ENCODE measurements at regions not wholly inside any gene's neighbourhood (a gene's known extent, or its start where the extent isn't known, plus 50 kb on each side); places are given as distances from the start of the nearest gene placed in this dataset.

DNA sequence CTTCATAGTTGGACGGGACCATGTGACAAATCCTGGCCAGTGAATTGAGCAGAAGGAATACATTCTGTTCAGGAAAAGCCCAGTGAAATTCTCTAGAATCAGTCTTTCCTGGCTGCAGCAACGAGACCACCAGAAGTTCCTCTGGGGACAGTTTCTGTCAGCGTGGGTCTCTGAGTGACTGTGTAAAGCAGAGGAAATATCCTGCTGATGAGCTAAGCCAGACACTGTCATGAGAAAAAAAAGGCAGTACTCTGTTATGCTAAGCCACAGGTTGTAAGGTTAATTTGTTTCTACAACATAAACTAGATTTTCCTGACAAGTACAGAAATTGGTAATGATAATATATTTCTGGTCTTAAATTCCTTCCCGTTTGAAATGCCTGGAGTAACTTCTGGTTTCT lies 664.4 kb downstream of the LMO4 start:
- Histone ChIP-seq H3K27me3 (replicated peaks in 1 of 2; ENCODE audit: control insufficient read depth in 2 of 2, extremely low read depth in 1 of 2, insufficient read depth in 2 of 2, low read length in 1 of 2) (no peaks in the 10 kb centered on the region), H3K4me1 (ENCODE audit: control insufficient read depth in 1 of 2, extremely low read depth in 1 of 2, insufficient read depth in 2 of 2, low read length in 2 of 2) (no peaks in the 10 kb centered on the region), H3K9me3 (no peaks in the 10 kb centered on the region), H3K36me3 (ENCODE audit: control insufficient read depth in 2 of 2, extremely low read depth in 1 of 2, insufficient read depth in 1 of 2, low read length in 1 of 2) (no peaks in the 10 kb centered on the region), H3K27ac (ENCODE audit: low read length) (no peak overlapping the region), H3K4me3 (ENCODE audit: control insufficient read depth in 1 of 2, extremely low read depth in 1 of 2, low read length in 1 of 2) (no peak overlapping the region)
- H3K27ac Mint-ChIP-seq, result no peak overlapping the region
- no peaks in the 10 kb centered on the region for H3K9me3 Mint-ChIP-seq
- no peaks in the 10 kb centered on the region for H3K36me3 Mint-ChIP-seq
- 87% methylated on average over 3 of the region's 4 CpGs for WGBS (ENCODE audit: insufficient coverage)
- CTCF ChIA-PET, result no interaction called here
- peaks cover 2 to 5% of the 10 kb centered on the region in 2 donors for H3K27me3 Mint-ChIP-seq
- POLR2A ChIA-PET, result no interaction called here
- H3K4me1 Mint-ChIP-seq, result no peaks in the 10 kb centered on the region
- ATAC-seq (replicated peaks in 1 of 4) (no peak), DNase-seq (no peak)
- no peak overlapping the region for H3K4me3 Mint-ChIP-seq

- Histone ChIP-seq H3K4me1 (ENCODE audit: control insufficient read depth in 1 of 2, extremely low read depth in 1 of 2, insufficient read depth in 2 of 2, low read length in 2 of 2) (no peaks in the 10 kb centered on the region), H3K27ac (ENCODE audit: low read length) (no peak overlapping the region), H3K4me3 (ENCODE audit: control insufficient read depth in 1 of 2, extremely low read depth in 1 of 2, low read length in 1 of 2) (no peak overlapping the region), H3K36me3 (ENCODE audit: control insufficient read depth in 2 of 2, extremely low read depth in 1 of 2, insufficient read depth in 1 of 2, low read length in 1 of 2) (no peaks in the 10 kb centered on the region), H3K9me3 (no peaks in the 10 kb centered on the region), H3K27me3 (replicated peaks in 1 of 2; ENCODE audit: control insufficient read depth in 2 of 2, extremely low read depth in 1 of 2, insufficient read depth in 2 of 2, low read length in 1 of 2) (no peaks in the 10 kb centered on the region)
- no peaks in the 10 kb centered on the region for H3K9me3 Mint-ChIP-seq
- no peak overlapping the region for H3K4me3 Mint-ChIP-seq
- DNase-seq, result no peak
- H3K27ac Mint-ChIP-seq, result no peak overlapping the region
- H3K36me3 Mint-ChIP-seq, result no peaks in the 10 kb centered on the region
- H3K4me1 Mint-ChIP-seq, result no peaks in the 10 kb centered on the region
- ChIA-PET CTCF (no interaction called here), POLR2A (no interaction called here)
- H3K27me3 Mint-ChIP-seq, result peaks cover 2 to 4% of the 10 kb centered on the region in 2 donors
- WGBS (ENCODE audit: insufficient coverage), result 100% methylated on average over 1 of the region's 6 CpGs
- ATAC-seq (replicated peaks in 1 of 4), result no peak
Measured at GRCh38 chr1:87999852-88000251, 671.2 kb downstream of the LMO4 start.

DNA sequence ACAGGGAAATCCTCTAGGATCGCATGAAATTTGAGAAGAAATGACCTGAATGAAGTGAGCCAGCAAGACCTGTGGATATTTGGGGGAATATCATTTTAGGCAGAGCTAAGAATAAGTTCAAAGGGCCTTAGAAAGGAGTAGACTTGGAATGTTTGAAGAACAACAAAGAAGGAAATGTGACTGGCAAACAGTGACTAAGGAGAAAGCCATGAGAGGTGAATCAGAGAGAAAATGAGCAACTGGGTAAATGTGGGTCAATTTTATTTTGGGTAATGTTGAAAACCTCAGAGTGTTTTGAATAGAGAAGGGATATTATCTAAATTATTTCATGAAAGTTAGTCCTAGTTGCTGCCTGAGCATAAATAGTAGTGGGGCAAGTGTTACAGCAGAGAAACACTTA lies 672.8 kb downstream of the LMO4 start:
- Histone ChIP-seq H3K4me3 (ENCODE audit: control insufficient read depth in 1 of 2, extremely low read depth in 1 of 2, low read length in 1 of 2) (no peak overlapping the region), H3K27me3 (replicated peaks in 1 of 2; ENCODE audit: control insufficient read depth in 2 of 2, extremely low read depth in 1 of 2, insufficient read depth in 2 of 2, low read length in 1 of 2) (no peaks in the 10 kb centered on the region), H3K27ac (ENCODE audit: low read length) (no peak overlapping the region), H3K9me3 (no peaks in the 10 kb centered on the region), H3K4me1 (ENCODE audit: control insufficient read depth in 1 of 2, extremely low read depth in 1 of 2, insufficient read depth in 2 of 2, low read length in 2 of 2) (no peaks in the 10 kb centered on the region), H3K36me3 (ENCODE audit: control insufficient read depth in 2 of 2, extremely low read depth in 1 of 2, insufficient read depth in 1 of 2, low read length in 1 of 2) (no peaks in the 10 kb centered on the region)
- DNase-seq (no peak), ATAC-seq (replicated peaks in 1 of 4) (no peak)
- no peaks in the 10 kb centered on the region for H3K4me1 Mint-ChIP-seq
- H3K4me3 Mint-ChIP-seq, result no peak overlapping the region
- ChIA-PET CTCF (no interaction called here), POLR2A (no interaction called here)
- no peaks in the 10 kb centered on the region for H3K36me3 Mint-ChIP-seq
- no peaks in the 10 kb centered on the region for H3K9me3 Mint-ChIP-seq
- peaks cover 2 to 4% of the 10 kb centered on the region in 2 donors for H3K27me3 Mint-ChIP-seq
- 90% methylated on average over 1 of the region's 1 CpG for WGBS (ENCODE audit: insufficient coverage)
- H3K27ac Mint-ChIP-seq, result no peak overlapping the region

DNA sequence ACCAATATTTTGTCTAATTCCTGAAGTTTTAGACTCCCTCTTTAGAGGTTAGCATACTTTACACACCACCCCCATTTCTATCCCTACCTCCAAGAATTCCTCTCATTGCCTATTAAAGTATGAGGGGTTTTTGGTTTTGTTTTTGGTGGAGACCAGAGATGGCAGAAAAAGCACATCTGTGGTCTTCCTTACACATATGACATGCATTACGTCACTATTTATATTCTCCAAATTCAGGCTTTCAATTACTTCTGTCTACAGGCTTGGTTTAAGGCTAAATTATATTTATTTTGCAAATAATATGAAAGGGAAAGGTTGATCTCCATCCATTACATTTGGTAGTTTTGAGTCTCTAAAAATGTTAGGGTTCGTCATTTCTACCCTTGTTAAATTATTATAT lies 674.6 kb downstream of the LMO4 start:
- no peaks in the 10 kb centered on the region for H3K36me3 Mint-ChIP-seq
- no CpG with 5 or more reads among the region's 2 CpGs for WGBS (ENCODE audit: insufficient coverage)
- H3K36me3 ChIP-seq (ENCODE audit: control insufficient read depth in 2 of 2, extremely low read depth in 1 of 2, insufficient read depth in 1 of 2, low read length in 1 of 2), result no peaks in the 10 kb centered on the region
- peaks cover 2 to 4% of the 10 kb centered on the region in 2 donors for H3K27me3 Mint-ChIP-seq
- no peak overlapping the region for H3K4me3 Mint-ChIP-seq
- H3K27me3 ChIP-seq (replicated peaks in 1 of 2; ENCODE audit: control insufficient read depth in 2 of 2, extremely low read depth in 1 of 2, insufficient read depth in 2 of 2, low read length in 1 of 2), result no peaks in the 10 kb centered on the region
- no peaks in the 10 kb centered on the region for H3K4me1 Mint-ChIP-seq
- no peaks in the 10 kb centered on the region for H3K4me1 ChIP-seq (ENCODE audit: control insufficient read depth in 1 of 2, extremely low read depth in 1 of 2, insufficient read depth in 2 of 2, low read length in 2 of 2)
- POLR2A ChIA-PET, result no interaction called here
- CTCF ChIA-PET, result no interaction called here
- H3K27ac ChIP-seq (ENCODE audit: low read length), result no peak overlapping the region
- H3K4me3 ChIP-seq (ENCODE audit: control insufficient read depth in 1 of 2, extremely low read depth in 1 of 2, low read length in 1 of 2), result no peak overlapping the region
- no peaks in the 10 kb centered on the region for H3K9me3 ChIP-seq
- H3K27ac Mint-ChIP-seq, result no peak overlapping the region
- DNase-seq (no peak), ATAC-seq (replicated peaks in 1 of 4) (no peak)
- no peaks in the 10 kb centered on the region for H3K9me3 Mint-ChIP-seq

GRCh38 chr1:88009916-88010315 lies 674.2 kb upstream of the PKN2 start:
- H3K27me3 Mint-ChIP-seq, result peaks cover 2 to 4% of the 10 kb centered on the region in 2 donors
- no peak overlapping the region for H3K27ac Mint-ChIP-seq
- no peaks in the 10 kb centered on the region for H3K36me3 Mint-ChIP-seq
- POLR2A ChIA-PET, result no interaction called here
- no peaks in the 10 kb centered on the region for H3K36me3 ChIP-seq (ENCODE audit: control insufficient read depth in 2 of 2, extremely low read depth in 1 of 2, insufficient read depth in 1 of 2, low read length in 1 of 2)
- H3K9me3 ChIP-seq, result no peaks in the 10 kb centered on the region
- no peak overlapping the region for H3K4me3 Mint-ChIP-seq
- no peaks in the 10 kb centered on the region for H3K4me1 ChIP-seq (ENCODE audit: control insufficient read depth in 1 of 2, extremely low read depth in 1 of 2, insufficient read depth in 2 of 2, low read length in 2 of 2)
- no peaks in the 10 kb centered on the region for H3K9me3 Mint-ChIP-seq
- H3K27ac ChIP-seq (ENCODE audit: low read length), result no peak overlapping the region
- no peaks in the 10 kb centered on the region for H3K27me3 ChIP-seq (replicated peaks in 1 of 2; ENCODE audit: control insufficient read depth in 2 of 2, extremely low read depth in 1 of 2, insufficient read depth in 2 of 2, low read length in 1 of 2)
- no CpG with 5 or more reads among the region's 1 CpG for WGBS (ENCODE audit: insufficient coverage)
- H3K4me3 ChIP-seq (ENCODE audit: control insufficient read depth in 1 of 2, extremely low read depth in 1 of 2, low read length in 1 of 2), result no peak overlapping the region
- DNase-seq (no peak), ATAC-seq (replicated peaks in 1 of 4) (no peak)
- CTCF ChIA-PET, result no interaction called here
- H3K4me1 Mint-ChIP-seq, result no peaks in the 10 kb centered on the region

GRCh38 chr1:88013485-88013884 lies 670.6 kb upstream of the PKN2 start:
- no peak overlapping the region for H3K4me3 Mint-ChIP-seq
- Histone ChIP-seq H3K27me3 (replicated peaks in 1 of 2; ENCODE audit: control insufficient read depth in 2 of 2, extremely low read depth in 1 of 2, insufficient read depth in 2 of 2, low read length in 1 of 2) (no peaks in the 10 kb centered on the region), H3K27ac (ENCODE audit: low read length) (no peak overlapping the region), H3K4me3 (ENCODE audit: control insufficient read depth in 1 of 2, extremely low read depth in 1 of 2, low read length in 1 of 2) (no peak overlapping the region), H3K36me3 (ENCODE audit: control insufficient read depth in 2 of 2, extremely low read depth in 1 of 2, insufficient read depth in 1 of 2, low read length in 1 of 2) (no peaks in the 10 kb centered on the region), H3K4me1 (ENCODE audit: control insufficient read depth in 1 of 2, extremely low read depth in 1 of 2, insufficient read depth in 2 of 2, low read length in 2 of 2) (no peaks in the 10 kb centered on the region), H3K9me3 (no peaks in the 10 kb centered on the region)
- ATAC-seq (replicated peaks in 1 of 4), result no peak
- no peaks in the 10 kb centered on the region for H3K36me3 Mint-ChIP-seq
- CTCF ChIA-PET, result no interaction called here
- POLR2A ChIA-PET, result no interaction called here
- DNase-seq, result no peak
- no peaks in the 10 kb centered on the region for H3K4me1 Mint-ChIP-seq
- H3K27ac Mint-ChIP-seq, result no peak overlapping the region
- H3K27me3 Mint-ChIP-seq, result peaks cover 4 to 14% of the 10 kb centered on the region in 2 donors
- no peaks in the 10 kb centered on the region for H3K9me3 Mint-ChIP-seq

DNA sequence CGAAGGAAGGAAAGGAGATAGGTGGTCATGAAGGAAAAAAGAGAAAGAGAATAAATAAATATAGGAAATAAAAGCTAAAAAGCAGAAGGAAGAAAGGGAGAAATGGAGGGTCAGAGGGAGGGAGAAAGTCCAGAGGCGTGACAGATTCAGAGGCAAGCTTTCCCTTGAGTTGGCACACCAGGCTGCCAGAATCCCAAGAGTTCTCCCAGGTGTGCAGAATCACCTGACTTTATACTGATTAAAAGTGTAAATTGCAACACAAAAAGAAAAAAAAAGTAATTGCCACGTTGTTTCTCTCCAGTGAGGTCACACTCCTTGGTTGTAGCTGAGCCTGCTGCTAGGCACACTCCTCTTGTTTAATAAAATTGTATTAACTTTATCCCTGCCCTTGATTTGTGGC lies 669.9 kb upstream of the PKN2 start:
- no peaks in the 10 kb centered on the region for H3K9me3 Mint-ChIP-seq
- H3K36me3 Mint-ChIP-seq, result no peaks in the 10 kb centered on the region
- no peaks in the 10 kb centered on the region for H3K27me3 ChIP-seq (replicated peaks in 1 of 2; ENCODE audit: control insufficient read depth in 2 of 2, extremely low read depth in 1 of 2, insufficient read depth in 2 of 2, low read length in 1 of 2)
- CTCF ChIA-PET, result no interaction called here
- POLR2A ChIA-PET, result no interaction called here
- DNase-seq (no peak), ATAC-seq (replicated peaks in 1 of 4) (no peak)
- H3K27me3 Mint-ChIP-seq, result peaks cover 4 to 14% of the 10 kb centered on the region in 2 donors
- H3K9me3 ChIP-seq, result no peaks in the 10 kb centered on the region
- 36% methylated on average over 2 of the region's 3 CpGs for WGBS (ENCODE audit: insufficient coverage)
- no peak overlapping the region for H3K27ac ChIP-seq (ENCODE audit: low read length)
- H3K4me3 Mint-ChIP-seq, result no peak overlapping the region
- no peaks in the 10 kb centered on the region for H3K4me1 ChIP-seq (ENCODE audit: control insufficient read depth in 1 of 2, extremely low read depth in 1 of 2, insufficient read depth in 2 of 2, low read length in 2 of 2)
- no peaks in the 10 kb centered on the region for H3K36me3 ChIP-seq (ENCODE audit: control insufficient read depth in 2 of 2, extremely low read depth in 1 of 2, insufficient read depth in 1 of 2, low read length in 1 of 2)
- H3K27ac Mint-ChIP-seq, result no peak overlapping the region
- H3K4me1 Mint-ChIP-seq, result no peaks in the 10 kb centered on the region
- H3K4me3 ChIP-seq (ENCODE audit: control insufficient read depth in 1 of 2, extremely low read depth in 1 of 2, low read length in 1 of 2), result no peak overlapping the region
